SK-MEL-5 (cell line): ENCODE measurements at regions not wholly inside any gene's neighbourhood (a gene's known extent, or its start where the extent isn't known, plus 50 kb on each side); places are given as distances from the start of the nearest gene placed in this dataset.

Source experiments
- DNase-seq: peaks from one replicate; pipeline ENCODE4 v3.0.0-alpha.2; 2016; ENCODE audit warnings: low read depth, low spot score
- in situ Hi-C: cut with HindIII; loops from 2 replicates; pipeline ENCODE4 v1.10.0; 2016; ENCODE audit warnings: low sequenced_read_pairs, high pct_unique_total_duplicates, low pct_unique_long_range_greater_than_20kb

GRCh38 chr4:60805500-60806313 is 394.4 kb upstream of the ADGRL3 start:
- DNase-seq, result peak; percentile 54
- in situ Hi-C loops, result no loop called here

GRCh38 chr4:60808726-60809485 is 391.2 kb upstream of the ADGRL3 start:
- in situ Hi-C loops, result no loop called here
- no peak for DNase-seq

GRCh38 chr4:60809486-60809800 is 390.7 kb upstream of the ADGRL3 start:
- in situ Hi-C loops, result no loop called here
- DNase-seq, result no peak

GRCh38 chr4:60812811-60813210 is 387.3 kb upstream of the ADGRL3 start:
- in situ Hi-C loops, result no loop called here
- DNase-seq, result no peak

GRCh38 chr4:60814549-60814948 is 385.6 kb upstream of the ADGRL3 start:
- no peak for DNase-seq
- in situ Hi-C loops, result no loop called here

- no peak for DNase-seq
- in situ Hi-C loops, result no loop called here
Observed at GRCh38 chr4:60817609-60818008, 382.5 kb upstream of the ADGRL3 start.

GRCh38 chr4:60822986-60823385 is 377.1 kb upstream of the ADGRL3 start:
- in situ Hi-C loops, result no loop called here
- no peak for DNase-seq

- no peak for DNase-seq
- in situ Hi-C loops, result no loop called here
Observed at GRCh38 chr4:60840020-60840419, 360.1 kb upstream of the ADGRL3 start.

- in situ Hi-C loops, result no loop called here
- DNase-seq, result no peak
Observed at GRCh38 chr4:60846678-60847077, 353.4 kb upstream of the ADGRL3 start.

GRCh38 chr4:60847614-60848013 is 352.5 kb upstream of the ADGRL3 start:
- in situ Hi-C loops, result no loop called here
- no peak for DNase-seq

GRCh38 chr4:60857130-60857753 is 342.9 kb upstream of the ADGRL3 start:
- in situ Hi-C loops, result no loop called here
- DNase-seq, result no peak

- DNase-seq, result no peak
- in situ Hi-C loops, result no loop called here
Observed at GRCh38 chr4:60863442-60863841, 336.7 kb upstream of the ADGRL3 start.

GRCh38 chr4:60865273-60865672 is 334.9 kb upstream of the ADGRL3 start:
- in situ Hi-C loops, result no loop called here
- DNase-seq, result peak; percentile 11

- no peak for DNase-seq
- in situ Hi-C loops, result no loop called here
Observed at GRCh38 chr4:60868232-60868960, 331.7 kb upstream of the ADGRL3 start.

- DNase-seq, result no peak
- in situ Hi-C loops, result no loop called here
Observed at GRCh38 chr4:60879135-60879701, 320.9 kb upstream of the ADGRL3 start.

GRCh38 chr4:60884587-60884986 is 315.5 kb upstream of the ADGRL3 start:
- in situ Hi-C loops, result no loop called here

GRCh38 chr4:60885011-60885410 is 315.1 kb upstream of the ADGRL3 start:
- in situ Hi-C loops, result no loop called here
- DNase-seq, result no peak

More at GRCh38 chr4:60884587-60884986, 315.5 kb upstream of the ADGRL3 start:
- no peak for DNase-seq

GRCh38 chr4:60890743-60891142 is 309.4 kb upstream of the ADGRL3 start:
- DNase-seq, result no peak
- in situ Hi-C loops, result no loop called here
